Activated CD4-positive, alpha-beta T cell treated with anti-CD3 and anti-CD28 coated beads, Interleukin-2, Interleukin-4, amounts not matched to agents 100 ng/mL and 50 ng/mL, durations not matched to agents 16 hours and 8 hours (primary cell): ENCODE measurements at regions not wholly inside any gene's neighbourhood (a gene's known extent, or its start where the extent isn't known, plus 50 kb on each side); places are given as distances from the start of the nearest gene placed in this dataset.
"Not testable (repeated sequence)": the region's sequence is repeated elsewhere in the genome, so short reads cannot be mapped to it uniquely, and the experiment has no call there.

Source experiments
- DNase-seq: peaks from one replicate; pipeline ENCODE4 v3.0.0-alpha.2; 2020; ENCODE audit warnings: low spot score

DNA sequence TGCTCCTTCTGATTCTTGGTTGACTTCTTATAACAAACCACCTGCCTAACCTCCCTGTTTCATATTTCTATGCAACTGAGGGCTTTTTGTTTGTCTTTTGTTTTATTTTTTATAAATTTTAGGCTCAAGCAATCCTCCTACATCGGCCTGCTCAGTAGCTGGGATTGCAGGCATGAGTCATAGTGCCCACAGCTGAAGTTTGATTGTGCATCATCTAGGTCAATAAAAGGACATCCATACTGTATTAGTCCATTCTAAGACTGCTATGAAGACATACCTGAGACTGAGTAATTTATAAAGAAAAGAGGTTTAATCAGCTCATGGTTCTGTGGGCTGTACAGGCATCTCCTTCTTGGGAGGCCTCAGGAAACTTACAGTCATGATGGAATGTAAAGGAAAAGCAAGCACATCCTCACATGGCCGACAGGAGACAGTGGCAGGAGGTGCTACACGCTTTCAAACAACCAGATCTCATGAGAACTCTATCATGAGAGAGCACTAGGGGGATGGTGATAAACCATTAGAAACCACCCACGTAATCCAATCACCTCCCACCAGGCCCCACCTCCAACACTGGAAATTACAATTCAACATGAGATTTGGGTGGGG, 285.0 kb downstream of the SIPA1L2 start:
- DNase-seq: no peak

DNA sequence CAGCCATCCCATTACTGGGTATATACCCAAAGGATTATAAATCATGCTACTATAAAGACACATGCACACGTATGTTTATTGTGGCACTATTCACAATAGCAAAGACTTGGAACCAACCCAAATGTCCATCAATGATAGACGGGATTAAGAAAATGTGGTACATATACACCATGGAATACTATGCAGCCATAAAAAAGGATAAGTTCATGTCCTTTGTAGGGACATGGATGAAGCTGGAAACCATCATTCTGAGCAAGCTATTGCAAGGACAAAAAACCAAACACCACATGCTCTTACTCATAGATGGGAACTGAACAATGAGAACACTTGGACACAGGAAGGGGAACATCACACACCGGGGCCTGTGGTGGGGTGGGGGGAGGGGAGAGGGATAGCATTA, 285.7 kb downstream of the SIPA1L2 start:
- DNase-seq: not testable (repeated sequence)

GRCh38 chr1:232340446-232340845, 289.5 kb downstream of the SIPA1L2 start:
- DNase-seq: no peak

- no peak for DNase-seq
Observed at GRCh38 chr1:232339073-232339472, 290.9 kb downstream of the SIPA1L2 start.

- no peak for DNase-seq
Observed at GRCh38 chr1:232335741-232336293, 294.1 kb downstream of the SIPA1L2 start.

DNA sequence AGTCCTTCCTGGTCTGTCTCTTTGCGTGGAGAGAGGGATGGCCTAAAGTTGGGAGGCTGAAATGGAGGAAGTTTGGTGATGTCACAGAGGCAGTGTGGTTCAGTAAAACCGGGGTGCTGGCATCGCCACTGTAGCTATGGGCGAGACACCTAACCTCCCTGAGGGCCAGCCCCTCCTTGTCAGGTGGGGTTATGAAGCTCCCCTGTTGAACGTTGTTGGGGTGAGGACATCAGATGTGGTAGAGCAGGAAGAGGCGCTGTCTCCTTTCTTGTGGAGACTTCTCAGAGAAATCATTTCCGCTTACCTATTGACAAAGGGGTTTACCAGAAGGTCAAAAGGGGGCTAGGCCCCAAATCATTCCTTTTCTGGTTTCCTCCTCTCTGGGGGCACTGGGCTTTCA, 294.7 kb downstream of the SIPA1L2 start:
- DNase-seq: no peak

DNA sequence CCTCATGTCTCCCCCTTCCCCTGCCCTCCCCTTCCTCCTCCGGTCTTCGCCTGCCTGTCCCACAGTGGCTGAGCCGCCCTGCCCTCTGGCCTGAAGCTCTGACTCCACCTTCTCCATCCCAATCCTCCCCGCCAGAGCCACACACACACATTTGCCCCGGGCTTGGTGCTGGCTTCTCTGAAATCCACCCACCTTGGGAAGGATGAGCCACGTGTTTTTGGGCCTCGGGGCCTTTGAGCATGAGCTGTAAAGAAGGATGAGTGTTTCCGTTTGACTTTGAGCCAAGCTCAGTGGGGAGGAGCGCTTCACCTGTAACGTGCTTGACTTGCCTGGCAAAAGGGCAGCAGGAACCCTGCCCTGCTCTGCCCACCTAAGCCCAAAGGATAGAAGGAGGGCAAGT, 295.1 kb downstream of the SIPA1L2 start:
- no peak for DNase-seq

GRCh38 chr1:232334246-232334645, 295.7 kb downstream of the SIPA1L2 start:
- no peak for DNase-seq

- DNase-seq: no peak
Observed at GRCh38 chr1:232333419-232333767, 296.5 kb downstream of the SIPA1L2 start.

- DNase-seq: not testable (repeated sequence)
Observed at GRCh38 chr1:232332710-232333418, 297.1 kb downstream of the SIPA1L2 start.

DNA sequence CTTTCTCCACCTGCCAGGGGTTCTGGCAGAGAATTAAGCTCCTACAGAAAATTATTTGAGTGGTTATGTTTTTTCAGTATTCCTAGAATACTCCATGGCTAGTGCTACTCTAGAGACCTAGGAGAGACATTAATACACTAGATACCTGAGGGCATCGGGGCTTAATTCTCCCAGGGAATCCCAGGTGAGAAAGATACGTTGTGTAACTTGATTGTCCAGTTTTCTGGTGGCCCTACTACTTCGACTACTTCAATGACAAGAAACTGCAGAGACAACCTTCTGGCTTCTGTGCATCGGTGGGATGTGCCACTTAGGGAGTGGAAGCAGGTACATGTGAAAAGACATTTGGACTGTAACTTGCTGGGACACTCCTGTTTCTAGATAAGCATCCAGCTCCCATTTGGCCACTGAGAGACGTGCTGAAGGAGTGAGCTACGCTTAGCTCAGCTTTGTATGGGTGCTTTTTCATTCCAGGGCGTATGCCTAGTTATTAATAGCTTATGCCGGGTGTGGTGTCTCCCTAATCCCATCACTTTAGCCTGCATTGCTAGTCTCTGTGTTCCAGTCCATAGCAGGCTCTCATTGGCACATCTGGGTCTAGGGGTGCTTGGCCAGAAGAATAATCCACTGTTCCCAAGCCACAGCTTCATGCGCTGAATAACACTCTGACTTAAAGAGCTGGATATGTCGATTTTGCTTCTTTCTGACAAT, 300.7 kb downstream of the SIPA1L2 start:
- no peak for DNase-seq

DNA sequence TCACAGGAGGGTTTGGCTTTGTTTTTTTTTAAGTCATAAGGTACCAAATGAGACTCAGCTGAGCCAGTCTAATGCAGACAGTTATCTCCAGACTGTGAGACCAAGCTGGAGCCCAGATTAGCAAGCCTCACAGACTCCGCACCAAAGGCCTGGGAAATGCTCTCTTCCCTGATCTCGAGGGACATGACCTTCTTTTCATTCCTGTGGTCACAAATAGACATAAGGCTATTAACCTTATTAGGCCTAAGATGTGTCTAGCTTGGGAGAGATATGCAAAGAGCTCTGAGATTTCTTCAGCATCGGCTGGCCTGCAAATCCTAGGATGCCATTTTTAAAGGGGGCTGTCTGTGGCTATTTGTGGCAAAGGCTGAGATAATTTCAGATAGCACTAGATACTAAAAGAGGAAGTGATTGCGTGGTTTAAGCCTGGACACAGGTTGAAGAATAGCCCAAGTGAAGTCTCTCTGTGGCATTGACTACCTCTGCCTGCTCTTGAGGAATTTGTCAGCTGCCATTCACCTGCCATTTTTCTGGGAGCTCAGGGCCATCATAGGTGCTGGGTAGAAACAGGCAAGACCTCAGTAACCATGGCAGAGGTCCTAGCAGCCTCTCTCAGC, 301.3 kb downstream of the SIPA1L2 start:
- DNase-seq: no peak

DNA sequence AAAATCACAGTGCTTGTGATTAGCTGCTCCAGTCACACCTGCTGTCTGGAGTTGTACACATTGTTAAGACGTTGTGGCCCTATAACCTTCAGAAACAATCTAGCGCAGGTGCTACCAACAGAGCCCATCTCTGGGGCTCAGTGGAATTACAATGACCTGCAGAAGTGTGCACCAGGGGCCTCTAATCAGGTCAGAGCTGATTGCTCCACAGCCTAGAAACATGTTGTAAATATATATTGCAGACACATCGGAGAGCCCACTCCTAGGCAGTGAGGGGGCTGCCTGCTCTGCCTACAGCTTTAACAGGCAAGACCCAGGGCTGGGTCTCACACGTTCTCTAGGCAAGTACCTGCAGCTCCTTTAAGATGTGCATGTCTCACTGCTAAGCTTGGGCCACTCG, 302.0 kb downstream of the SIPA1L2 start:
- DNase-seq: no peak

DNA sequence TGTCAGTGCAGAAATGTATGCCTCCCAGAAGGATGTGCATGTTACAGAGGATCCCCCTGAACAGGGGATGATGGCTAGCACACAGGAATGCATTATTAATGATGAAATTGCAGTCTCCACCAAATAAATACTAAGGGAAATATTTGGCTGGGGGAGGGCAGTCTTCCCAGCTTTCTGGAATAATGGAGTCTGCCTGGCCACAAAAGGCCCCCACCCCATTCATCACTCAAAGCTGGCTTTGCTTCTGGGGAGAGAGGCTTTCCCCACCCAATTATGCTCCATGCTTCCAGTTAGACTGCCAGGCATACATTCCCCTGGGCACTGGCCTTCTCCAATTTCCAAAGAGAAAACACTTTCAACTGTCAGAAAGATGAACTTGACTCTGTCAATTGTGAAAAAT, 302.7 kb downstream of the SIPA1L2 start:
- no peak for DNase-seq

DNA sequence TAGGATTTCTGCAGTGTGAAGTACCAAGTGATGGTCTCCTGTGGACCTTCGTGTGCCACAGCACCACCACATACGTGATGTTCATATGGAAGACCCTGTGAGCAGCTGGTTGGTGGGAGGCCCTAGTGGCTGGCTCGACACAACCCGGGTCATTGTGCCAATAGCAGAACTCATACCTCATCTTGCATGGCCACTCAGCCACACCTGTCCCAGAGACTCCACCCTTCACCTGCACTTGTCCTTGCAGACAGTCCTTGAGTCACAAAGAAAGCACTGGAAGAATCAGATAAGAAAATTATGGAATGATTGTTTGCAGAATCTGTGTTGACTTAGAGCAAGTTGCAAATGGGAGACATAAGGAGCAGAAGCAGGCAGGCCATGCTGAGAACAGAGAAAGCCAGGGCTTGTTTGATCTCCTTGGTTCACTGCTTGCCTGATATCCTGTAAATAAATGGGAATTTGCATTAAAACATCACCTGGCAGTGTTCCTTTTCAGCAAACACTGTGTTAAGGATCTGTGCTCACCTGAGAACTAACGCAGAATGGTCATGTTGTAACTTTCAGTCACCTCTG, 307.7 kb downstream of the SIPA1L2 start:
- DNase-seq: no peak

GRCh38 chr1:232319518-232320210, 310.3 kb downstream of the SIPA1L2 start:
- no peak for DNase-seq

GRCh38 chr1:232319072-232319471, 310.9 kb downstream of the SIPA1L2 start:
- no peak for DNase-seq

GRCh38 chr1:232318143-232318542, 311.8 kb downstream of the SIPA1L2 start:
- DNase-seq: no peak

GRCh38 chr1:232317350-232317749, 312.6 kb downstream of the SIPA1L2 start:
- DNase-seq: no peak

GRCh38 chr1:232316864-232317263, 313.1 kb downstream of the SIPA1L2 start:
- DNase-seq: no peak

DNA sequence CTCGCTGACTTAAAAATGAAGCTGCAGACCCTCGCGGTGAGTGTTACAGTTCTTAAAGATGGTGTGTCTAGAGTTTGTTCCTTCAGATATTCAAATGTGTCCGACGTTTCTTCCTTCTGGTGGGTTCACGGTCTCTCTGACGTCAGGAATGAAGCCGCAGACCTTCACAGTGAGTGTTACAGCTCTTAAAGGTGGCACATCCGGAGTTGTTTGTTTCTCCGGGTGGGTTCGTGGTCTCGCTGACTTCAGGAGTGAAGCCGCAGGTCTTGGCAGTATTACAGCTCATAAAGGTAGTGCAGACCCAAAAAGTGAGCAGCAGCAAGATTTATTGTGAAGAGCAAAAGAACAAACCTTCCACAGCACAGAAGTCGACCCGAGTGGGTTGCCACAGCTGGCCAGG, 316.1 kb downstream of the SIPA1L2 start:
- DNase-seq: not testable (repeated sequence)

GRCh38 chr1:232310541-232310940, 319.4 kb downstream of the SIPA1L2 start:
- DNase-seq: no peak
